GM20000 (cell line): ENCODE measurements at regions not wholly inside any gene's neighbourhood (a gene's known extent, or its start where the extent isn't known, plus 50 kb on each side); places are given as distances from the start of the nearest gene placed in this dataset.
"Not testable (repeated sequence)": the region's sequence is repeated elsewhere in the genome, so short reads cannot be mapped to it uniquely, and the experiment has no call there.

Source experiments
- DNase-seq: peaks from one replicate; pipeline ENCODE4 v3.0.0; 2012; ENCODE audit warnings: low spot score
- CTCF ChIP-seq: IDR thresholded peaks from 2 replicates; pipeline ENCODE4 v1.5.1; 2012; ENCODE audit warnings: mild to moderate bottlenecking, control low read depth; ENCODE audit errors: extremely low read depth, missing control alignments

- no peak for TF ChIP-seq CTCF
- no peak for DNase-seq
Measured at GRCh38 chr3:193821151-193821668, 228.2 kb downstream of the OPA1 start.

- TF ChIP-seq CTCF: no peak
- DNase-seq: no peak
Measured at GRCh38 chr3:193822492-193823212, 229.6 kb downstream of the OPA1 start.

- DNase-seq: not testable (repeated sequence)
Measured at GRCh38 chr3:193823213-193823605, 230.2 kb downstream of the OPA1 start.

GRCh38 chr3:193824365-193824764, 231.4 kb downstream of the OPA1 start:
- no peak for DNase-seq

GRCh38 chr3:193825617-193826016, 232.6 kb downstream of the OPA1 start:
- no peak for DNase-seq
- no peak for TF ChIP-seq CTCF

More at GRCh38 chr3:193824365-193824764, 231.4 kb downstream of the OPA1 start:
- TF ChIP-seq CTCF: no peak

GRCh38 chr3:193826159-193826795, 233.3 kb downstream of the OPA1 start:
- TF ChIP-seq CTCF: no peak
- DNase-seq: no peak

GRCh38 chr3:193827040-193827669, 234.1 kb downstream of the OPA1 start:
- no peak for DNase-seq
- TF ChIP-seq CTCF: no peak
